ENCODE measurements at regions not wholly inside any gene's neighbourhood (a gene's known extent, or its start where the extent isn't known, plus 50 kb on each side); places are given as distances from the start of the nearest gene placed in this dataset.

DNA sequence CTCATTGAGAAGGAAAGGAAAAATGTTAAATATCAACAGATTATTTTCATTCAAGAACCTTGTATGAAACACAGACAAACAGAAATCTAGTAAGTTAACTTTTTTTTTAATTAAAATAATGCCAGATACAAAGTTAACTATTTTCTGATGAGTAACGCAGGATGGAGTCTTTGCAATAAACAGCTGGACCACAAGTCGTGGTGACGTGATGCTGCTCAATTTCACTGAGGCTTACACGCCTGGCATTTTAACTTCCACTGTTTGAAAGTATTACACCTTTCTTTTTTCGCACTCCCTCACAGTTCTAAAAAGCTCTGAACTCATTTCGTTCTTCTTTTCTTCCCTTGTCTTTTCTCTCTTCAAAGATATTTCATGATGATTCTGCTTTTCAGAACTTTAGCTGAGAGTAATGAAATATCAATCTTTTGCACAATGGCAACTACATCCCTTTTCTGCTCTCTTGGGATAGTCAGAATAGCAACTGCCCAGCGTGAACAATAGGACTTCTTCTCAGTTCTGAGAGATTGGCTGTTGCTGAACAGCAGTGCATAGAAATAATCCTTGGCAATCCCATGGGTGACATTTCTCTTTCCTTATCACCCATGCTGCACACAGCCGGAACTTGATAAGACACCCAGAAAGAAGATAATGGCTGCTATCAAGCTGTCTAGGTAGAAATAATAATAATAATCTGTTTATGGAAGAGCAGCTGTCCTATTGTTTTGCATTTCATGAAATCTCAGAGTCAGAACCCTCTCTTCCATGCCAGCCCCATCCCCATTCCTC lies 160.5 kb downstream of the BTG1 start:
- TF ChIP-seq GABPA (IDR thresholded peaks at IDR 0.05 in 1 of 2, conservative IDR thresholded peaks at IDR 0.05 in 1 of 2) (no peak), JUND (IDR thresholded peaks at IDR 0.05) (no peak), RAD21 (IDR thresholded peaks at IDR 0.05) (no peak), YY1 (IDR thresholded peaks at IDR 0.05) (no peak), SP1 (IDR thresholded peaks at IDR 0.05) (no peak), TAF1 (conservative IDR thresholded peaks at IDR 0.05) (no peak), RXRA (IDR thresholded peaks at IDR 0.05) (no peak), NR2F2 (IDR thresholded peaks at IDR 0.05) (no peak), EGR1 (IDR thresholded peaks at IDR 0.05; ENCODE audit: low read depth in 2 of 2) (no peak)
- TF ChIP-seq, protein P1, sequence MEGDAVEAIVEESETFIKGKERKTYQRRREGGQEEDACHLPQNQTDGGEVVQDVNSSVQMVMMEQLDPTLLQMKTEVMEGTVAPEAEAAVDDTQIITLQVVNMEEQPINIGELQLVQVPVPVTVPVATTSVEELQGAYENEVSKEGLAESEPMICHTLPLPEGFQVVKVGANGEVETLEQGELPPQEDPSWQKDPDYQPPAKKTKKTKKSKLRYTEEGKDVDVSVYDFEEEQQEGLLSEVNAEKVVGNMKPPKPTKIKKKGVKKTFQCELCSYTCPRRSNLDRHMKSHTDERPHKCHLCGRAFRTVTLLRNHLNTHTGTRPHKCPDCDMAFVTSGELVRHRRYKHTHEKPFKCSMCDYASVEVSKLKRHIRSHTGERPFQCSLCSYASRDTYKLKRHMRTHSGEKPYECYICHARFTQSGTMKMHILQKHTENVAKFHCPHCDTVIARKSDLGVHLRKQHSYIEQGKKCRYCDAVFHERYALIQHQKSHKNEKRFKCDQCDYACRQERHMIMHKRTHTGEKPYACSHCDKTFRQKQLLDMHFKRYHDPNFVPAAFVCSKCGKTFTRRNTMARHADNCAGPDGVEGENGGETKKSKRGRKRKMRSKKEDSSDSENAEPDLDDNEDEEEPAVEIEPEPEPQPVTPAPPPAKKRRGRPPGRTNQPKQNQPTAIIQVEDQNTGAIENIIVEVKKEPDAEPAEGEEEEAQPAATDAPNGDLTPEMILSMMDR (IDR thresholded peaks at IDR 0.05; ENCODE audit: low read depth, low read length, missing input control) = no peak
- TF ChIP-seq, protein P2, sequence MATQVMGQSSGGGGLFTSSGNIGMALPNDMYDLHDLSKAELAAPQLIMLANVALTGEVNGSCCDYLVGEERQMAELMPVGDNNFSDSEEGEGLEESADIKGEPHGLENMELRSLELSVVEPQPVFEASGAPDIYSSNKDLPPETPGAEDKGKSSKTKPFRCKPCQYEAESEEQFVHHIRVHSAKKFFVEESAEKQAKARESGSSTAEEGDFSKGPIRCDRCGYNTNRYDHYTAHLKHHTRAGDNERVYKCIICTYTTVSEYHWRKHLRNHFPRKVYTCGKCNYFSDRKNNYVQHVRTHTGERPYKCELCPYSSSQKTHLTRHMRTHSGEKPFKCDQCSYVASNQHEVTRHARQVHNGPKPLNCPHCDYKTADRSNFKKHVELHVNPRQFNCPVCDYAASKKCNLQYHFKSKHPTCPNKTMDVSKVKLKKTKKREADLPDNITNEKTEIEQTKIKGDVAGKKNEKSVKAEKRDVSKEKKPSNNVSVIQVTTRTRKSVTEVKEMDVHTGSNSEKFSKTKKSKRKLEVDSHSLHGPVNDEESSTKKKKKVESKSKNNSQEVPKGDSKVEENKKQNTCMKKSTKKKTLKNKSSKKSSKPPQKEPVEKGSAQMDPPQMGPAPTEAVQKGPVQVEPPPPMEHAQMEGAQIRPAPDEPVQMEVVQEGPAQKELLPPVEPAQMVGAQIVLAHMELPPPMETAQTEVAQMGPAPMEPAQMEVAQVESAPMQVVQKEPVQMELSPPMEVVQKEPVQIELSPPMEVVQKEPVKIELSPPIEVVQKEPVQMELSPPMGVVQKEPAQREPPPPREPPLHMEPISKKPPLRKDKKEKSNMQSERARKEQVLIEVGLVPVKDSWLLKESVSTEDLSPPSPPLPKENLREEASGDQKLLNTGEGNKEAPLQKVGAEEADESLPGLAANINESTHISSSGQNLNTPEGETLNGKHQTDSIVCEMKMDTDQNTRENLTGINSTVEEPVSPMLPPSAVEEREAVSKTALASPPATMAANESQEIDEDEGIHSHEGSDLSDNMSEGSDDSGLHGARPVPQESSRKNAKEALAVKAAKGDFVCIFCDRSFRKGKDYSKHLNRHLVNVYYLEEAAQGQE (IDR thresholded peaks at IDR 0.05) = no peak
- TF ChIP-seq, protein P3, sequence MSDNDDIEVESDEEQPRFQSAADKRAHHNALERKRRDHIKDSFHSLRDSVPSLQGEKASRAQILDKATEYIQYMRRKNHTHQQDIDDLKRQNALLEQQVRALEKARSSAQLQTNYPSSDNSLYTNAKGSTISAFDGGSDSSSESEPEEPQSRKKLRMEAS (IDR thresholded peaks at IDR 0.05) = no peak
- TF ChIP-seq, protein P4, sequence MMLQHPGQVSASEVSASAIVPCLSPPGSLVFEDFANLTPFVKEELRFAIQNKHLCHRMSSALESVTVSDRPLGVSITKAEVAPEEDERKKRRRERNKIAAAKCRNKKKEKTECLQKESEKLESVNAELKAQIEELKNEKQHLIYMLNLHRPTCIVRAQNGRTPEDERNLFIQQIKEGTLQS (IDR thresholded peaks at IDR 0.05) = no peak

Measured in liver (tissue), 3 donors.